ENCODE measurements at regions not wholly inside any gene's neighbourhood (a gene's known extent, or its start where the extent isn't known, plus 50 kb on each side); places are given as distances from the start of the nearest gene placed in this dataset.

DNA sequence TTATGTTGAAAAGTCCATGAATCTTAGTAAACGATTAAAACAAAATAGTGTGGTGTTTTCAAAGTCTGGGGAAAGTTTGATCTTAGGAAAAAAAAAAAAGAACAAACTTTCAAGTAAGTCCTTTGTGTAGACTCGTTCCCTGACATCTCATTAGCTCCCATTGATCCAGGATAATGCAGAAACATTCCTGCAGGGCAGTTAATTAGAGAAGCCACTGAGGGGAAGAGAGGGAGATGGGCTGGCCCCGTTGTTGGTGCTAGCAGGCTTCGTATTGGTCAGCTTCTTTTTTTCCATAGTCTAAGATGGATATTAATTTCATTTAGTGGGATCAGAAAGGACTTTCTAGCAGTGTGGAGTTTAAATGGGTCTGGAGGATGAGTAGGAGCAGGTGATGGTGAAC is 340.2 kb downstream of the DRD1 start:
- DNase-seq, result no peak

DNA sequence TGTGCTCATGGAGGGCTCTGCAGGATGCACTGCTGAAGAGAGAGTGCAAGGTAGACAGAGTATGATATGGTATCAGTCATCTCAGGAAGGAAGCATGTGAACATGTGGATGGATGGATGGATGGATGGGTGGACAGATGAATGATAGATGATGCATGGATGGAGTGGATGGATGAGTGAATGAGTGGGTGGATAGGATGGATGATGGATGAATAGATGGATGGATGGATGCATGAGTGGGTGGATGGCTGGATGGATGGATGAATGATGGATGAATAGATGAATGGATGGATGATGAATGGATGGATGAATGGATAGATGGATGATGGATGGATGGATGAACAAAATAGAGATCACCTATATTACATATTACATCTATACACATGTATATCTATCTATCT is 341.3 kb downstream of the DRD1 start:
- no peak for DNase-seq

DNA sequence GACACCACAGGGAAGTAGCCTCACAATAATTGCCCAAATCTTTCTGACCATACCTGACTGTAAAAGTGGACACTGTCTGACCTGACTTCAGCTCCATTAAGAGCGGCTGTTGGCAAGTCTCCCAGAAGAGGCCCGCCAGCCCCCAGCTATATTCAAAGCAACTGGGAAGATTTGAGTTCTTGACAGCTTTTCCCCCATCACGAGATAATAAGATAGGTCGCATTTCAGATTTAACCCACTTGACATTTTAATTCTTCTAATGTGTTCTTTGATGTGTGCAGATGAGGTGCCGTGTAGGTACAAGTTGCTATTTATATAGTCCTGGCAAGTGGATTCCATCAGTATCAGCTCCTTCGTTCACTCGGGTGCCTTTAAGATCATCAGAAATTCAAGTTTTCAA is 345.7 kb downstream of the DRD1 start:
- DNase-seq, result no peak

DNA sequence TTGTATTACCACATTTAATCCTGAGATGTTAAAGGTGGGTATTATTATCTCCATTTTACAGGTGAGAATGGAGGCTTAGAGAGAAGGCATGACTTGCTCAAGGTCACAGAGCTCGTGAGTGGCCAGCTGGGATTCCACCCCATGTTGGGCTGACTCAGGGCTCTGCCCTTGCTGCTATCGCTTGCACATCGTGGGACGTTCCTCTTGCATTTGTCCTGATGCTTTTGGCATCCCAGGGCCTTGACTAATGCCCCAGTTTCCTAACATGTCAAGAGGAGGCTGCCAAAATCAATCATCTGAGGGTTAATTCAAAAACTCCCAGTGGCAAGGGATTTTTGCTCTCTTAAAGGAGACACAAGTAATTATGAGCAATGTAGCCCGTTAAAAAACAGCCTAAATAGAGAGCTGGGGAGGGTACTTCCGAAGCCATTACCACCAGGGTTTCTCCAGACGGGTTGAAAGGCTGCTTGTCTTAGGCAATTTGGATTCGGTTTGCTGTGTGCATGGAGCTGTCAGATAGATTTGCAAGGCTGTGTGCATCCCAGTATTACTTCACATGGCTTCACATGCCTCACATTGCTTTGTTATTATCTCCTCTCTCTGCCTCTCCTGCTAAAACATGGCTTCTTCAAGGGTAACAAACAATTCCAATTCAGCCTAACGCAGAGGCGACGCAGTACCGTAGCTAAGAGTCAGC is 347.4 kb downstream of the DRD1 start:
- no peak for DNase-seq

DNA sequence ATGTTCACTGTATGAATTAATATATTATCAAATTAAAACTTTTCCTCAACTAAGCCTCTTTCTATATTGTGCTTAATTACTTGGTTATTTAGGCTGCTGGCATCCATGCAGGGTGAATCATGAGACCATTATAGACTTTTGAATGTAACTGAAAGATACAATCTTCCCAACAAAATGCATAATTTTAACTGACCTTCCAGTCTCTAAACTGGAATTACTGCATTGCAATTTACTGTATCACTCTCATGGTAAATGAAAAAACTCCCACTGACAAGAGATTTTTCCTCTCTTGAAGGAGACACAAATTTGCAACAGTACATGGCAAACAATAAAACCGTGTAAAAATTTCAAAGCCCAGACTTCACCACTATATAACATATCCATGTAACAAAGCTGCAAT is 349.5 kb downstream of the DRD1 start:
- no peak for DNase-seq

DNA sequence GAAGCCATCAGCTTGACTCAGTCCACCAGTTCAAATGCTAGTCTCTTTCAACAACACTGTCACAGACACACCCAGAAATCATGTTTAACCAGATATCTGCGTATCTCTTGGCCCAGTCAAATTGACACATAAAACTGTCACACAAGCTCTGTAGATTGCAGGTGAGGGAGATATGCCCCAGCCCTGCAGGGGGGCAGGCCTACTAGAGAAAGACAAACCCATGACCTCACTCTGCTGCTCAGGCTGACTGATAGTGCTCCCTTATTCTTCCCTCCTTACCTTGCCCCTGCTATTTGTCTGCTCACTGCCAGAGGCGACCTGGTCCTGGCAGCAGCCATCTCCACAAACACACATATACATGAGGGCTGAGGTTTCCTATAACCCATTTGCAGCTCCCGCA is 351.3 kb downstream of the DRD1 start:
- DNase-seq, result no peak

DNA sequence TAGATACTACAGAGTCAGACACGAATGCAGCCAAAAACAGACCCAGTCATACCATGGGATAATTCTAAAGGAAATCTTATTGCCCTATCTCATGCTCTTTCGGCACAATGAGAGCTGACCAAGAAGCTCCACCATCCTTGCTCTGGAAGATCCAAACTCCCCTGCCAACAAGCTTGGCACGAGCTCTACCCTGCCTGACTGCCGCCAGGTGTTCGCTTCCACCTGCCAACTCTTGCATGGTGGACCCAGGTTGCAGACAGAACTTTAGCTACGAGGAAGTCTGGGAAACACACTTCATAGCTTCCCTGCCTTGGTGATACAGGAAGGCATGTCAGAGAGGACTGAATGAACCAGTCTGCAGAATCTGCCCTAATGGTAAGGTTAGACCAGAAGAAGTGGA is 355.0 kb downstream of the DRD1 start:
- DNase-seq, result no peak

DNA sequence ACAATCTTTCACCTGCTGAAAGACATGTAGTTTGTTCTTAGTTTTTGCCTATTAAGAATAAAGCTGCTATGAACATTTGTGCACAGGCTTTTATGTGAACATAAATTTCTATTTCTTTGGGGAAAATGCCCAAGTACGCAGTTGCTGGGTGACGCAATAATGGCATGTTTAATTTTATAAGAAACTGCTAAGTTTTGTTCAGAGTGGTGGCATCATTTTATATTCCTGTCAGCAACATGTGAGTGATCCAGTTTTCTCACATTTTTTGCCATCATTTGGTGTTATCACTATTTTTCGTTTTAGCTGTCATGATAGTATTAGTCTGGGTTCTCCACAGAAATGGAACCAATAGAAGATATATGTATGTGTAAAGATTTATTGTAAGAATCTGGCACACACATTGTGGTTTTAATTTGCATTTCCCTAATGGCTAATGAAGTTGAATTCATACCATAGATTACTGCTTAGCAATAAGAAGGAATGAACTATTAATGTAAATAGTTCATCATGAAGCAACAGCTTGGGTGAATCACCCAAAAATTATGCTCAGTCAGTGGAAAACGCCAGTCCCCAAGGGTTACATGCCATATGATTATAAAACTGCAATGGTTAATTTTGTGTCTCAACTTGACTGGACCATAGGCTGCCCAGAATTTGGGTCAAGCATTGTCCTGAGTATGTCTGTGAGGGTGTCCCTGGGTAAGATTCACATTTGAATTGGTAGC is 358.6 kb downstream of the MSX2 start:
- DNase-seq, result no peak

DNA sequence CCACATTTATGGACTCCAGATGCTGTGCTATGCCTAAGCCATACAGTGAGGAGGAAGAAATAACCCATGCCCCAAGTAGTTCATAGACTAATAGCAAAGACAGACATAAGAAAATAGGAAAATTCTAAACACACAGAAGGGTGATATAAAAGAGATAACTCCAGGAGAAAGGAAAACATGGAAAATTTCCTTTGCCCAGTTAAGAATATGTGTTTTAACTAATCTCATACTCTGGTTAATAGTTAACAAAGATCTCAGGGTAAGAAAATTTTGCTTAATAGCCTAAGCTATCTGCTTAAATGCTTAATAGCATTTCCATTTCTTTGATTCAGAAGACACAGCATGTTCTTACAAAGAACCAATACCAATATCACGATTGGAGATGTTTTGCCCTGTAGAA is 358.0 kb downstream of the MSX2 start:
- no peak for DNase-seq

DNA sequence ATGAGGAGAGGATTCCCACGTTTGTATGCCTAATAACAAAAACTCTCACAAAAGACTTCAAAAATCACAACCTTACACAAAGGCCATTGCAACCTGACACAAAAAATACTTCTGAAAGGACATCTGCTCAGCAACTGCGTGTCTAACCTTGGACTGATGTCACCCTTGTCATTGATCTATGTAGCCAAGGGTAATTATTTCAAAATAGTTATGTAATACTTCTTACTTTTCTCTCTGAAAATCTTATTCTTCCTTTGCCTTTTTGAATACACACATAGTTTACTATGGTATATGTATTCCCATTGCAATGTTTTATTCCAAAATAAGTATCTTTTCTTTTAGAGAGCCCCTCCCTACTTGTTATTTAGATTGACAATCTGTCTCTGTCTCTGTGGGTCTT is 355.3 kb downstream of the MSX2 start:
- no peak for DNase-seq

DNA sequence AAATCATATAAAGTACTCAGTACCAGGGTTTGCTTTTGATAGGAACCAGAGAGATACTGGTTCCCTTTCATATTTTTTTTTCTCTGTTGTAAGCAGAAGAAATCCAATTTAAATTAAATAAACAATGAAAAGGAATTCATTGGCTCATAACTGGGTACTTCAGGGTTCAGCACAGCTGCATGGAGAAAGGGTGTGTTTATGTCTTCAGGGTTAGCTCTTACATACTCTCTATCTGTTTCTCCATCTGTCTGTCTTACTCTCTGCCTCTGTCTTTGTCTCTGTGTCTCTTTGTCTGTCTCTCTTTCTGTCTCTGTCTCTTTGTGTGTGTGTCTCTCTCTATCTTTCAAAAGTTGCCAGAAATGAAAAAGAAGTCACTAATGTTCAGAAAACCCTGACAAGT is 345.9 kb downstream of the MSX2 start:
- no peak for DNase-seq

DNA sequence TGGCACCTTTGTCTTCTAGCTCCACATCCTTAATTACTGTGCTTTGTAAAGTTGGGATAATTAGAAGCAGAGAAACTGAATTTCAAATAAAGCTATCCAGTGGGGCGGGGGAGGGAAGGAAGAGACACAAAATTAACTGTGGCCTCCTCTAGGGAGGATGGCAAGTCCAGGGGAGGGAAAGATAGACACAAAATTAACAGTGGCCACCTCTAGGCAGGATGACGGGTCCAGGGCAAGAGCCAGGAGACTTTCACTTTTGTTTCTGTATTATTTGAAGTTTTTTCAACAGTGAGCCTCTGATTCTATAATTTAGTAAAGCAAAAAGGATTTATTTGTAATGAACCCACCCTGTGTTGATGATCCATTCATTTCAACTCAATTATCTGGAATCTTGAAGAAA is 335.9 kb downstream of the MSX2 start:
- DNase-seq, result no peak

DNA sequence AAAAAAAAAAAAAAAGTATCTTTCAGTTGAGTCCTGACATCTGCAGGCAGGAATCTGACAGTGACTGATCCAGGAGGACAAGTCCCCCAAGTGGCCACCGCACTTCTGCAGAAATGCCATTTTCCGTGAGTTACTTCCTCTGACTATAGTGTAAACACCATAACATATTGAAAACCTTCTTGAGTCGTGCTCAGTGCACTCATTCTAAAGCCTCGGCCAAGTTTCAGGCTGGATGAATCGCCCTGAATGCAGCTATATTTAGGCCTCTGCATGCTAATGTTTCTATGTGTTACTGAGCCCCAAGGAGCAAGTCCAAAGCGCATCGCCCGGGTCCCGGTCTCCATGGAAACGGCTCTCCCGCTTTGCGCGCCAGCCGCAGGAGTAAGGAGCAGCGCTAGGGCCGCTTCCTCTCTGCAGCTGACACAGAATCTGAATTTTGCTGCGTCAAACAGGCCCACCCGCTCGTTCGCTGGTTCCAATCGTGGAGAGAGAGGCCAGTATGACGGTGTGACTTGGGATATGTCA is 335.4 kb downstream of the MSX2 start:
- DNase-seq, result no peak

DNA sequence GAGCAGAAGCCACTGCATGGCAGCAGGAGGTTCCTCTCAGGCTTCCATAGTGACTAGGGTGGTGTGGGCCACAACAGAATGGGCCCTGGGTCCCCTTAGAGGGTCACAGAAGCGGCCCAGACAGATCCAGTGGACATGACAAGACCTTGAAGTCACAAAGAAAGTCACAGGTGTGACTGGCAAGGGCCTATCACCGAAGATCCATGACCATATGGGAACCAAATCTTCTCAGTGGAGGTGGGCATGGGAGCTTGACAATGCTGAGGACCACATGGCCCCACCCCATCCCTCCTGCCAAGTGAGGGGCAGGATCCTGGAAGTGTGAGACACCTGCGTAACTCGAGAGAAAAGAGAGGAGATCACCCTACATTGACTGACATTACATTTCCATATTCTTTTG is 332.4 kb downstream of the MSX2 start:
- DNase-seq, result no peak

DNA sequence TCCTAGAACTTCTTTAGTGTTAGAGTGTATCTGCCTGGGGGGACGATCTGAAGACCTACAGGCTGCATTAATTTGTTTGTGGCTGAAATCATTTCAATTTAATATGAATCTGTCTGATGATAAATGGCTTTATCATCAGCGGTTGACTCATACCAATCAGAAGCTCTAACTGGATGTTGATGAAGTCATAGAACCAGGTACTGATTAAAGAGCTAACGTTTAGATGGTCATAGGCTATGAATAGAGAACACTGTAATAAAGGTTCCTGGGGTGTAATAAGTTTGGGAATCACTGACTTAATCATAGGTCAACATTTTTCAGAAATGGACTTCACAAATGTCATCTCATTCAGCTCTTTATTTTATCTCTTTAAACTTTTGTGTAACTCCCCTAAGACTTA is 329.9 kb downstream of the MSX2 start:
- DNase-seq, result no peak

DNA sequence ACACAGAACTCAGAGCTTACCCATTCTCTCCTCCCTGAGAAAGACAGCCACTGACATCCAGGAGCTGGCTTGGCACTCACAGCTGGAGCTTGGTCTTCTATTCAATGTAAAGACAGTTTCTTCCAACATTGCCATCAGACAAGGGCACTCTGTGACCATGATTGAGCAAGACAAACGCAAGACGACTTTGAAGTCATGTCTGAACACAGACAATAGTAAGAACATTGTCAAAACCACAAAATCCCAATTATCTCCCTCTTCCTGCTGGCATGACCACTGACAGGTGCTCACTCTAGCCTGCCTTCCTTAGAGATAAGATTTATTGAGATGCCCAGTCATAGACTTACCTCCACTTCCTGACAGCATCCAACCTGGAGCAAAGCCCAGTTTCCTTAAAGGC is 328.0 kb downstream of the MSX2 start:
- no peak for DNase-seq

DNA sequence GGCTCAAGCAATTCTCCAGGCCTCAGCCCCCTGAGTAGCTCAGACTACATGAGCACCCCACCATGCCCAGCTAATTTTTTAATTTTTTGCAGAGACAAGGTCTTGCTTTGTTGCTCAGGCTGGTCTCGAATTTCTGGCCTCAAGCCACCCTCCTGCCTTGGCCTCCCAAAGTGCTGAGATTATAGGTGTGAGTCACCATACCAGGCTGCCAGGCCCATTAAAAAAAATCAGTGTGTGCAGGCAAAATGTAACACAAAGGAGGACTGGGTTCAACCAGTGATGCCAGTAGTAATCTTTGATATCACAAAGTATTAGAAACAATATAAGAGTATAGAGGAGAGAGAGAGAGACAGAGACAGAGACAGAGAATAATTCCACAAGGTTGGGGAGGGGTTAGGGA is 322.7 kb downstream of the MSX2 start:
- no peak for DNase-seq

DNA sequence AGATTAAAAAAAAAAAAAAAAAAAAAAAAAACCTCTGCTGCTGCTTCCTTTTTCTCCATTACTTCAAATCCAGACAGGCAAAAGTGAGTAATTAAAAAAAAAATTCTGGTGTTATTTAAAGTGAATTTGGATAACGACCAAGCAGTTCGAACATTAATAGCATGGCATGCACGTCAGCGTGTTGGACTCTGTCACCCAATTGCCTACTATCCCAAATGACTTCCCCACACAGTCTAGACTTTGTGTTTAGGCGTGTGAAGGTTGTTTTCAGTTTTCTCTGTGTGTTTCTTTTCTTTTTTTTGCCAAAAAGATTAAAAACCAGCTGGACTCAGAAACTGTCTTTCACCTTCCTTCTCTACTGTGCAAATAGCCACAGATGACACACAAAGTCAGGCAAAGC is 321.4 kb downstream of the MSX2 start:
- DNase-seq, result no peak

DNA sequence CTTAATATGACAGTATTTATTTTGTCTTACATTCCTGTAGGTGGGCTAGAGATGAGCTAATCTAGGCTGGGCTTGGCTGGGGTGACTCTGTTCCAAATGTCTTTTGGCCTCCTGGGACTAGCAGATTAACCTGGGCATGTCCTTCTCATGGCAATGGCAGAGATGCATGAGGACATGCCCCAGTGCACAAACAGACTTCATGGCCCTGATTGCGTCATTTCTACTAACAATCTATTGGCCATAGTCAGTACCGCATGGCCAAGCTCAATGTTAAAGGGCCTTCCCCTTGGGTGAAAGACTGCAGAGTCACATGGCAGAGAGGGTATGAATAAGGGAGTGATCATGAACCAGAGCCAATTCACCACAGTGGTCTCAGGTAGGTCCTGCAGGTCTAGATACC is 313.4 kb downstream of the MSX2 start:
- DNase-seq, result no peak

DNA sequence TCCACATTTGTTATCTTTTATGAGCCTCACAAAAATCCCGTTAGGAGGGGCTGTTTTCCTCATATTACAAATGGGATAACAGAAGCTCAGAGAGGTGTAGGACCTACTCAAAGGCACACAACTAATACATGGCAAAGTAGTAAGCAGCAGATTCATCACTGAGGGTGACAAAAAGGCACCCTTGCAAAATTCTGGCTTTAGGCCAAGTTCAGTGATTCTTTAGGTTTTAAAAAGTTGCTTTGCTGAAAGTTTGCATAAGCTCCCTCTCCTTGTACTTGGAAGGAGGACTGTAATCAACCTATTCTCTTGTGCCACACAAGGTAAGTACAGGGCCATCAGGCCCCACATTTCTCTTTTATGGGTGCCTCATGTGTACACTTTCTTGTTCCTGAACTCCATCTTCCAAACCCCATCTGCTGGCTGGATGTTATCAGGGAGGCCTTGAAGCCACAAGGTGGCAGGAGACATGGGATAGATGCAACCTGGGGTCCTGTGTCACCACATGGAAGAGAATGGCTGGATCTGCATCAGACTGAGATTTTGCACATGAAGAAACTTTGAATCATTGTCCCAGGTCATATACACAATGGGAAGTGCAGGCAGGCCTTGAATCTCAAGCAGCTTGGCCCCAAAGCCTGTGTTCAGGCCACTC is 311.6 kb downstream of the MSX2 start:
- no peak for DNase-seq

DNA sequence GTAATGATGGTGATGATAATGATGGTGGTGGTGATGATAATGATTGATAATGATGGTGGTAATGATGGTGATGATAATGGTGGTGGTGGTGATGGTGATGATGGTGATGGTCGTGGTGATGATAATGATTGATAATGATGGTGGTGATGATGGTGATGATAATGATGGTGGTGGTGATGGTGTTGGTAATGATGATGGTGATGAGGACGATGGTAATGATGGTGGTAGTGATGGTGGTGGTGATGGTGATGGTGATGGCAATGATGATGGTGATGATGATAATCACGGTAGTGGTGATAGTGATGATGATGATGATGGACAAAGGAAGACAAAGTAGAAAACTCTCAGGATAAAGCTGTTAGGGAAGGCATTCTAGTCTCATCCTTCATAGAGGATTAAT is 310.5 kb downstream of the MSX2 start:
- no peak for DNase-seq

DNA sequence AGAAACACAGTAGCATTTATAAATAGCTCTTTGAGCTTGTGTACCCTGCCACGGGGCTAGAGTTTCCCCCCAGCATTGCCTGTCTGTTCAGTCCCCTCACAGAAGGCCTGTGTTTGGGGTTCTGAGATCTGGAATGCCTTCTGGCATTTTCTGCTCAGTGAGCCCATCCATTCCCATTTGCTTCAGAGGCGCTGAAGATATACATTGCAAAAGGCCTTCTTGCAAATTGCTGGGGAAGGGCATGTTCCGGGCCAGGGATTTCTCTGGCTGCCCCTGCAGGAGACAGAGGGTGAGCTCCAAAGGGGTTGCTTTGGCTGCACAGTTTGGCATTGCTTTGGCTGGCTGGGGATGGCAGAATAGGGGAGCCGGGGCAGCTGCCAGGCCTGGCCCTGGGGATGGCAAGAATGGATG is 308.4 kb downstream of the MSX2 start:
- no peak for DNase-seq

DNA sequence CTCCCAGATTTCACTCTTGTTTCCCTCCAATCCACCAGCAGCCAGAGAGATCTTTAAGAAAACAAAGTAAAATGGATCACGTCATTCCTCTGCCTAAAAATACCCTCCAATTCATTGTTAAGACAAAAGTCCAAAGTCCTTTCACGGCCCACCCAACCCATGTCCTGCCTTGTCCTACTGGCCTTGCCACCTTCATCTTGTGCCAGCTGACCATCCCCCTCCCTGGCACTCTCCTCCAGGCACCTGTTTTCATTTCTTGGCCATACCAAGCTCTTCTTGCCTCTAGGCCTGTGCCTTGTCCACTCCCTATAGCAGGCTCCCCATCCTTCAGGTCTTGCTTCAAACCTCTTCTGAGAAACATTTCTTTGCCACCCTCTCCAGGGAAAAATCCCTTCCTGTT is 307.6 kb downstream of the MSX2 start:
- DNase-seq, result no peak

DNA sequence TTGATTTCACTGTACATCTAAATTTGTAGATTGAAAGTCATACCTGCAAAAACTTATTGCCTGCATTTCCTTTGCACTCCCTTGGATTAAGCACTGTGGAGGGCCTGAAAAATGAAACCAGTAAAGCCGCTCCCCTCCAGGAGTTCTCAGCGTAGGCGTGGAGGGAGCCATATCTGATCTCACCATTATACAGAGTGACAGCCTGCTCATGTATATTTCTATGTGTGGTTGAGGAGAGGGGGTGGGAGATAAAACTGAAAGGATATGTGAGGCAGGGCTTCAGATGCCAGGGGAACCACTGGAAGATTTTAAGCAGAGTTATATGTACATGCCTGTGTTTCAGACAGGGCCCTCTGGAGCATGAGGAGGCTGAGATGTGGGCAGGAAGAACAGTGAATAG is 303.0 kb downstream of the MSX2 start:
- DNase-seq, result no peak
